ENCODE measurements at regions not wholly inside any gene's neighbourhood (a gene's known extent, or its start where the extent isn't known, plus 50 kb on each side); places are given as distances from the start of the nearest gene placed in this dataset.

DNA sequence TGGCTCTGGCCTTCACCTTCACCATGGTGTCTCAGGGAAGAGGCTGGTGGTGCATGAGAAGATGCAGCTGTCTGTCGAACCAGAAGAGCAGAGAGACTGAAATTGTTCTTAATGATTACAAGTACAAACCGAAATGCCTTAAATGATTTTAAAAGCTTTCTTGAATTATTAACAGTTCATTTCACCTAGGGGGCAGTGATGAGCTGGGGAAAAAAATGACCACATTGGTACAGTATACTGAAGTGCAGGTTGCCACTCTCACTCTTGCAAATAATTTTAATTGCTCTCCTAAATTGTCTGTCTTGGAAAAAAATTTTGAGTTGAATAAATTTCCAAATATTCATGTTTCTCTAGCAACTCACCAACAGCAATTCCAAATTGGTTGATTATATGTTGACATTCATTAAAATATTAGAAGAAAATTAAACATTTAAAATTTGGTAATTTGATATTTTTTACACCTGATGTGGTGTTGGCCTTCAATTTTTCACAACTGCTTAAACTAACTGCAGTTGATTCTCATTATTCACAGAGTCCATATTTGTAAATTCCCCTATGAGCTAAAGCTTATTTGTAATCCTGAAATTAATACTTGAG, 692.6 kb downstream of the ZWINT start:
- Histone ChIP-seq H3K9me3 (ENCODE audit: control insufficient read depth, insufficient read depth, low read length) (no peaks in the 10 kb centered on the region), H3K4me2 (ENCODE audit: low read length) (no peak overlapping the region), H3K27ac (ENCODE audit: low read depth, low read length) (no peak overlapping the region), H4K20me1 (ENCODE audit: control insufficient read depth, insufficient read depth, low read depth, low read length) (no peaks in the 10 kb centered on the region), H3F3A (ENCODE audit: control insufficient read depth, insufficient read depth) (no peaks in the 10 kb centered on the region), H3K79me2 (ENCODE audit: control insufficient read depth, low read length) (no peaks in the 10 kb centered on the region), H3K9me2 (replicated peaks; ENCODE audit: control insufficient read depth, low read length) (no peaks in the 10 kb centered on the region), H3K4me1 (ENCODE audit: control insufficient read depth, low read length) (no peaks in the 10 kb centered on the region), H3K36me3 (ENCODE audit: control insufficient read depth, low read length) (no peaks in the 10 kb centered on the region), H3K4me3 (ENCODE audit: low read length) (no peak overlapping the region), H3K27me3 (ENCODE audit: control insufficient read depth, low read length) (no peaks in the 10 kb centered on the region)
- no peak for TF ChIP-seq EZH2phosphoT487 (IDR thresholded peaks at IDR 0.05; ENCODE audit: borderline replicate concordance, low read length)
- peak; percentile 53 for TF ChIP-seq CTCF (IDR thresholded peaks at IDR 0.05; ENCODE audit: low read depth, low read length, poor library complexity, severe bottlenecking)

DNA sequence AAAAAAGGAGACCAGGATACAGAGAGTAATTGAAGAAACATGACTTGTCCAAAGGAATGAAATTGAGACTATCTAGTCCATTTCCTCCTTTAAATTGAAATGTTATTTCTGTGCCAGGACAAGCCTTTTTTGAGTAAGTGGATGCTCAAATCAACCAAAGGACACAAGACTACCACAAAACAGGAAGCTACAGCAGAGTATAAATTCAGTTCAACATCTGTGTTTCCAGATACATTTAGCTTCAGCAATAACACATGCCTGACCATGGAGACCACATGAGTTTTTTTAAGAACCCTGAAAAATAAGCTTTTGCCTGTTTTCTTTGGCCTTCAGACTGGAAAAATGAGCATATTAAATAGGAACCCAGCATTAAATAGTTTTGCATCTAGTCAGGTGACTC, 707.5 kb downstream of the ZWINT start:
- H3K9me2 ChIP-seq (replicated peaks; ENCODE audit: control insufficient read depth, low read length), result no peaks in the 10 kb centered on the region
- no peaks in the 10 kb centered on the region for H3K4me1 ChIP-seq (ENCODE audit: control insufficient read depth, low read length)
- no peaks in the 10 kb centered on the region for H3K9me3 ChIP-seq (ENCODE audit: control insufficient read depth, insufficient read depth, low read length)
- no peaks in the 10 kb centered on the region for H3K36me3 ChIP-seq (ENCODE audit: control insufficient read depth, low read length)
- H3K27ac ChIP-seq (ENCODE audit: low read depth, low read length), result no peak overlapping the region
- no peaks in the 10 kb centered on the region for H3K27me3 ChIP-seq (ENCODE audit: control insufficient read depth, low read length)
- no peak for TF ChIP-seq EZH2phosphoT487 (IDR thresholded peaks at IDR 0.05; ENCODE audit: borderline replicate concordance, low read length)
- no peak for TF ChIP-seq CTCF (IDR thresholded peaks at IDR 0.05; ENCODE audit: low read depth, low read length, poor library complexity, severe bottlenecking)
- H3K4me2 ChIP-seq (ENCODE audit: low read length), result no peak overlapping the region
- no peaks in the 10 kb centered on the region for H3K79me2 ChIP-seq (ENCODE audit: control insufficient read depth, low read length)
- H3K4me3 ChIP-seq (ENCODE audit: low read length), result no peak overlapping the region
- H4K20me1 ChIP-seq (ENCODE audit: control insufficient read depth, insufficient read depth, low read depth, low read length), result no peaks in the 10 kb centered on the region
- H3F3A ChIP-seq (ENCODE audit: control insufficient read depth, insufficient read depth), result no peaks in the 10 kb centered on the region

GRCh38 chr10:55641601-55642000, 719.5 kb downstream of the ZWINT start:
- Histone ChIP-seq H3K4me3 (ENCODE audit: low read length) (no peak overlapping the region), H3K27ac (ENCODE audit: low read depth, low read length) (no peak overlapping the region), H3K36me3 (ENCODE audit: control insufficient read depth, low read length) (no peaks in the 10 kb centered on the region), H3K27me3 (ENCODE audit: control insufficient read depth, low read length) (no peaks in the 10 kb centered on the region), H3K79me2 (ENCODE audit: control insufficient read depth, low read length) (no peaks in the 10 kb centered on the region), H4K20me1 (ENCODE audit: control insufficient read depth, insufficient read depth, low read depth, low read length) (no peaks in the 10 kb centered on the region), H3K9me3 (ENCODE audit: control insufficient read depth, insufficient read depth, low read length) (no peaks in the 10 kb centered on the region), H3F3A (ENCODE audit: control insufficient read depth, insufficient read depth) (no peaks in the 10 kb centered on the region), H3K4me2 (ENCODE audit: low read length) (no peak overlapping the region), H3K4me1 (ENCODE audit: control insufficient read depth, low read length) (no peaks in the 10 kb centered on the region), H3K9me2 (replicated peaks; ENCODE audit: control insufficient read depth, low read length) (no peaks in the 10 kb centered on the region)
- no peak for TF ChIP-seq CTCF (IDR thresholded peaks at IDR 0.05; ENCODE audit: low read depth, low read length, poor library complexity, severe bottlenecking)
- no peak for TF ChIP-seq EZH2phosphoT487 (IDR thresholded peaks at IDR 0.05; ENCODE audit: borderline replicate concordance, low read length)

Data from DOHH2 (cell line).